ENCODE measurements at regions not wholly inside any gene's neighbourhood (a gene's known extent, or its start where the extent isn't known, plus 50 kb on each side); places are given as distances from the start of the nearest gene placed in this dataset.

GRCh38 chr12:3977621-3978020 is 104.4 kb upstream of the PARP11 start:
- no peak for TF ChIP-seq CREB1 (CRISPR knock-in tag; IDR thresholded peaks at IDR 0.05; ENCODE audit: low read depth)
- TF ChIP-seq REST (IDR thresholded peaks at IDR 0.05; ENCODE audit: unreplicated experiment), result no peak

All from GM23338 (cell line).